Cardiac fibroblast (primary cell): ENCODE measurements at regions not wholly inside any gene's neighbourhood (a gene's known extent, or its start where the extent isn't known, plus 50 kb on each side); places are given as distances from the start of the nearest gene placed in this dataset.
"Not testable (repeated sequence)": the region's sequence is repeated elsewhere in the genome, so short reads cannot be mapped to it uniquely, and the experiment has no call there.

Experiments
- DNase-seq, 2 donors: peaks; one replicate each; pipeline versions ENCODE4 v3.0.0 to v3.0.0-alpha.2; 2010; ENCODE audit warnings: low read depth in 2 of 2
- H3K4me3 ChIP-seq, 2 donors: replicated peaks in 1 of 2; 1 replicate in 1 of 2; 2 replicates in 1 of 2; pipeline ENCODE4 v1.5.1; 2011; ENCODE audit warnings: low read depth in 2 of 2, low read length in 2 of 2, mild to moderate bottlenecking in 2 of 2, moderate library complexity in 1 of 2
- CTCF ChIP-seq: IDR thresholded peaks from one replicate; pipeline ENCODE4 v1.5.1; 2011; ENCODE audit warnings: low read depth, mild to moderate bottlenecking, low read length, inconsistent platforms

- no peak for TF ChIP-seq CTCF
- no peak for DNase-seq
- no peak overlapping the region for H3K4me3 ChIP-seq
Observed at GRCh38 chr6:93842178-93842577, 422.8 kb upstream of the EPHA7 start.

DNA sequence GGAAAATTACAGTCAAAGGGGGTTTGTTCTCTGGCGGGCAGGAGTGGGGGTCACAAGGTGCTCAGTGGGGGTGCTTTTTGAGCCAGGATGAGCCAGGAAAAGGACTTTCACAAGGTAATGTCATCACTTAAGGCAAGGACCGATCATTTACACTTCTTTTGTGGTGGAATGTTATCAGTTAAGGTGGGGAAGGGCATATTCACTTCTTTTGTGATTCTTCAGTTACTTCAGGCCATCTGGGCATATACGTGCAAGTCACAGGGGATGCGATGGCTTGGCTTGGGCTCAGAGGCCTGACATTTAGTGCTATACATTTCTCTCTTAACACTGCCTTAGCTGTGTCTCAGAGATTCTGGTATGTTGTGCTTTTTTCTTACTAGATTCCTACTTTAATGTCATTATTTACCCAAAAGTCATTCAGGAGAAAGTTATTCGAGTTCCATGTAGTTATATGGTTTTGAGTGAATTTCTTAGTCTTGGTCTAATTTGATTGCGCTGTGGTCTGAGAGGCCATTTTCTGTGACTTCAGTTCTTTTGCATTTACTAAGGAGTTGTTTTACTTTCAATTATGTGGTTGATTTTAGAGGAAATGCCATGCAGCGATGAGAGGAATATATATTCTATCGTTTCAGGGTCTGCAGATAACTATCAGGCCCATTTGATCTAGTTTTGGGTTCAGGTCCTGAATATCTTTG, 416.2 kb upstream of the EPHA7 start:
- not testable (repeated sequence) for DNase-seq, H3K4me3 ChIP-seq

DNA sequence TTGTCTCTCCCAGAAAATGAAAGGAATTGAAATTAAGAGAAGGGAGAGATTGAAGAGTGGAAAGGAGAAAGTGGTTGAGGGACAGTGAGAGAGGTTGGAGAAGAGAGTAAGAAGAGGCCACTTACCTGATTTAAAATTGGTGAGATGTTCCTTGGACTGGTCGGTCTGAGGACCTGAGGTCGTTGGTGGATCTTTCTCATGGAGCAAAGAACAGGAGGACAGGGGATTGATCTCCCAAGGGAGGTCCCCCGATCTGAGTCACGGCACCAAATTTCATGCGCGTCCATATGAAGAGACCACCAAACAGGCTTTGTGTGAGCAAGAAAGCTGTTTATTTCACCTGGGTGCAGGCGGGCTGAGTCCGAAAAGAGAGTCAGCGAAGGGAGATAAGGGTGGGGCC, 415.7 kb upstream of the EPHA7 start:
- not testable (repeated sequence) for DNase-seq

DNA sequence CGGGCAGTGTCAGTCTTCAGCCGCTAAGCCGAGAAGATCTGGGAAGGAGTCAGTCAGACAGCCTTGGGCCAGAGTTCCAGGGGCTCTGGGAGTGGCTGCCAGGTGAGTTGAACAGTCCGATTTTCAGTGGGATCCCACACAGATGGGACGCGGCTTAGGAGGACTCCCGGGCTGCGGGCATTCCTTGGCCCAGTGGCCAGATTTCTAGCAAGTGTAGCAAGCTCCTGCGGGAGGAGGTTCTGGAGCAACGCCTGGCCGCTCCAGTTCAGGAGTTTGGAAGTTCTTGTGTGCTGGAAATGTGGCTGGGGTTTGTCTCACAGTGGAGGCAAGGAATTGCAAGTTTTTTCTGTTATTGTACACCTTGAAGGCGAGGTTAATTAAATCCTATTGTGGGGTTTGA, 414.0 kb upstream of the EPHA7 start:
- H3K4me3 ChIP-seq, DNase-seq: not testable (repeated sequence)

More for the DNA sequence above, 415.7 kb upstream of the EPHA7 start:
- not testable (repeated sequence) for H3K4me3 ChIP-seq

DNA sequence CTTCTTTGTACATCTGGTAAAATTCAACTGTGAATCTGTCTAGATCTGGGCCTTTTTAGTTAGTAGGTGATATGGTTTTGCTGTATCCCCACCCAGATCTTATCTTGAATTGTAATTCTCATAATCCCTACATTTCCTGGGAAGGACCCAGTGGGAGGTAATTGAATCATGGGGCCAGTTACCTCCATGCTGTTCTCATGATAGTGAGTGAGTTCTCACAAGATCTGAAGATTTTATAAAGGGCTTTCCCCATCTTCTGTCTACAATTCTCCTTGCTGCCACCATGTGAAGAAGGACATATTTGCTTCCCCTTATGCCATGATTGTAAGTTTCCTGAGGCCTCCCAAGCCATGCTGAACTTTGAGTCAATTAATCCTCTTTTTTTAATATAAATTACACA, 410.4 kb upstream of the EPHA7 start:
- not testable (repeated sequence) for DNase-seq, H3K4me3 ChIP-seq

- no peak for DNase-seq
- H3K4me3 ChIP-seq: no peak overlapping the region
- TF ChIP-seq CTCF: no peak
Observed at GRCh38 chr6:93829009-93829408, 409.6 kb upstream of the EPHA7 start.

DNA sequence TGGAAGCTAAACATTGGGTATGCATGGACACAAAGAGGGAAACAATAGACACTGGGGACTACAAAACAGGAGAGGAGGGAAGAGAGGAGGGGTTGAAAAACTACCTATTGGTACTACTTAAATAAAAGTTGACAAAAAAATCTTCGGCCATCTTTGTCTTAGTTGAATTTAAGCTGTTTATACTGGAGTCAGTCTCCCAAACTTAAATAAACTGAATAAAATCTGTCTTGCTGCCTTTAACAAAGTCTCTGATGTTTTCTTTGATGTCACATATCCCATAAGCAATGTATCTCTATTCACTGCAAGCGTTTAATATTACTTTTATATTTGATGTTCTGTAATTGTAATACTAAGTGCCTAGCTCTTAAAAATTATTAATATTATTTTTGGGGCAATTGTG, 409.2 kb upstream of the EPHA7 start:
- DNase-seq: no peak
- no peak for TF ChIP-seq CTCF

DNA sequence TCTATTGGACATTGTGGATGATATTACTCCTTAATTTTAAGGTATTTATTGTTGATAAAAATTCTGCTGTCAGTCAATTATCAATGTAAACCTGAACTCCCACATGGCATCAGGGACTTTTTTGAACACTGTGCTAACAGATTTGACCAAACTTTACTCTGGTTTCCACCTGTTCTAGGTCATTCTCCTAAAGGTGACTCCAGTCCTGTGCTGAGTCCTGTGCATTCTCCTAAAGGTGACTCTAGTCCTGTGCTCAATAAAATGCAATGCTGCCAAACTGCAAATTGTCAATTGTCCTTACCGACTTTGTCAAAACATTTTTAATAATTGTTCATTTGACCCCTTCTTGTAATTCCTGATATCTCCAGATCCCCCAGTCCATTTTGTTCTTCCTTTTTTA, 408.4 kb upstream of the EPHA7 start:
- DNase-seq: no peak
- TF ChIP-seq CTCF: no peak
- no peak overlapping the region for H3K4me3 ChIP-seq

More for the DNA sequence above, 409.2 kb upstream of the EPHA7 start:
- H3K4me3 ChIP-seq: no peak overlapping the region

- no peak for TF ChIP-seq CTCF
- no peak for DNase-seq
- no peak overlapping the region for H3K4me3 ChIP-seq
Observed at GRCh38 chr6:93825950-93826349, 406.6 kb upstream of the EPHA7 start.
